T-helper 2 cell treated with Interferon-gamma antibody and Interleukin-4, amounts not matched to agents 100 ng/mL and 5 ng/mL, for 36 hours (primary cell): ENCODE measurements at regions not wholly inside any gene's neighbourhood (a gene's known extent, or its start where the extent isn't known, plus 50 kb on each side); places are given as distances from the start of the nearest gene placed in this dataset.

Source experiments
- intact Hi-C: fragments of 100-400 bp; cut with micrococcal nuclease; formaldehyde crosslinking; loops from one replicate; pipeline ENCODE4 v1.15.1; 2023

GRCh38 chr3:31277582-31277981 is 255.1 kb upstream of the STT3B start:
- intact Hi-C loops, result no loop called here

GRCh38 chr3:31278532-31278931 is 254.2 kb upstream of the STT3B start:
- intact Hi-C loops, result no loop called here

GRCh38 chr3:31284776-31285175 is 247.9 kb upstream of the STT3B start:
- intact Hi-C loops, result loop anchor here (5.0 kb wide), 3 partner anchors 32 to 72 kb away; no protein-coding TSS in a partner anchor

GRCh38 chr3:31285833-31286486 is 246.8 kb upstream of the STT3B start:
- intact Hi-C loops, result loop anchor here (5.0 kb wide), 3 partner anchors 34 to 74 kb away; no protein-coding TSS in a partner anchor

- intact Hi-C loops, result loop anchor here (5.0 kb wide), 3 partner anchors 36 to 76 kb away; no protein-coding TSS in a partner anchor
These were observed 244.5 kb upstream of the STT3B start for GRCh38 chr3:31288224-31288623.

GRCh38 chr3:31288641-31289100 is 244.1 kb upstream of the STT3B start:
- intact Hi-C loops, result loop anchor here (5.0 kb wide), 3 partner anchors 36 to 76 kb away; no protein-coding TSS in a partner anchor

GRCh38 chr3:31289584-31289983 is 243.1 kb upstream of the STT3B start:
- intact Hi-C loops, result loop anchor here (5.0 kb wide), 3 partner anchors 37 to 77 kb away; no protein-coding TSS in a partner anchor

- intact Hi-C loops, result no loop called here
These were observed 242.7 kb upstream of the STT3B start for GRCh38 chr3:31290046-31290445.

GRCh38 chr3:31291818-31292217 is 240.9 kb upstream of the STT3B start:
- intact Hi-C loops, result no loop called here

- intact Hi-C loops, result no loop called here
These were observed 238.1 kb upstream of the STT3B start for GRCh38 chr3:31294430-31295149.

- intact Hi-C loops, result no loop called here
These were observed 237.5 kb upstream of the STT3B start for GRCh38 chr3:31295150-31295765.

GRCh38 chr3:31297726-31298298 is 234.9 kb upstream of the STT3B start:
- intact Hi-C loops, result no loop called here

GRCh38 chr3:31300456-31301443 is 232.0 kb upstream of the STT3B start:
- intact Hi-C loops, result no loop called here

- intact Hi-C loops, result no loop called here
These were observed 230.4 kb upstream of the STT3B start for GRCh38 chr3:31302343-31302742.

- intact Hi-C loops, result no loop called here
These were observed 227.4 kb upstream of the STT3B start for GRCh38 chr3:31305340-31305739.

GRCh38 chr3:31307131-31307785 is 225.5 kb upstream of the STT3B start:
- intact Hi-C loops, result no loop called here

- intact Hi-C loops, result no loop called here
These were observed 221.2 kb upstream of the STT3B start for GRCh38 chr3:31311559-31311958.

GRCh38 chr3:31312400-31312799 is 220.3 kb upstream of the STT3B start:
- intact Hi-C loops, result no loop called here

- intact Hi-C loops, result no loop called here
These were observed 218.5 kb upstream of the STT3B start for GRCh38 chr3:31314258-31314657.

GRCh38 chr3:31319332-31319731 is 213.4 kb upstream of the STT3B start:
- intact Hi-C loops, result no loop called here
